Ishikawa (cell line): ENCODE measurements at regions not wholly inside any gene's neighbourhood (a gene's known extent, or its start where the extent isn't known, plus 50 kb on each side); places are given as distances from the start of the nearest gene placed in this dataset.

ENCODE experiments used
- CEBPB ChIP-seq: IDR thresholded peaks from 2 replicates; pipeline ENCODE4 v1.6.1; 2012
- CREB1 ChIP-seq: IDR thresholded peaks from 2 replicates; pipeline ENCODE4 v1.6.1; 2012; ENCODE audit warnings: low read depth
- EGR1 ChIP-seq: IDR thresholded peaks from 2 replicates; pipeline ENCODE4 v1.6.1; 2012
- EP300 ChIP-seq: IDR thresholded peaks from 2 replicates; pipeline ENCODE4 v1.6.1; 2012; ENCODE audit warnings: borderline replicate concordance
- MAX ChIP-seq: IDR thresholded peaks from 2 replicates; pipeline ENCODE4 v1.6.1; 2012
- NFIC ChIP-seq: IDR thresholded peaks from 2 replicates; pipeline ENCODE4 v1.6.1; 2012
- RAD21 ChIP-seq: IDR thresholded peaks from 2 replicates; pipeline ENCODE4 v1.6.1; 2012; ENCODE audit warnings: low read depth
- REST ChIP-seq: IDR thresholded peaks from 2 replicates; pipeline ENCODE4 v1.6.1; 2012; ENCODE audit warnings: low read depth, mild to moderate bottlenecking
- TAF1 ChIP-seq: IDR thresholded peaks from 2 replicates; pipeline ENCODE4 v1.6.1; 2012; ENCODE audit warnings: low read depth, mild to moderate bottlenecking
- TEAD4 ChIP-seq: IDR thresholded peaks from 2 replicates; pipeline ENCODE4 v1.6.1; 2012
- YY1 ChIP-seq: IDR thresholded peaks from 2 replicates; pipeline ENCODE4 v1.6.1; 2012; ENCODE audit warnings: low read depth
- ZBTB7A ChIP-seq: IDR thresholded peaks from 2 replicates; pipeline ENCODE4 v1.6.1; 2012; ENCODE audit warnings: low read depth

- TF ChIP-seq RAD21 (no peak), EP300 (no peak), TAF1 (no peak), REST (no peak), EGR1 (no peak), YY1 (no peak), NFIC (no peak), MAX (no peak), CEBPB (no peak), CREB1 (no peak), TEAD4 (no peak), ZBTB7A (no peak)
These were observed 330.7 kb upstream of the DAB2 start for GRCh38 chr5:39755452-39755851.
